Esophagus muscularis mucosa (tissue), 4 donors: ENCODE measurements at regions not wholly inside any gene's neighbourhood (a gene's known extent, or its start where the extent isn't known, plus 50 kb on each side); places are given as distances from the start of the nearest gene placed in this dataset.

ENCODE experiments used
- EP300 ChIP-seq: sonication (generic); formaldehyde crosslinking; IDR thresholded peaks from one replicate; pipeline ENCODE4 v1.6.1; 2017; ENCODE audit warnings: antibody characterized with exemption
- POLR2A ChIP-seq: fragments of 450-650 bp; IDR thresholded peaks from one replicate; pipeline ENCODE4 v1.6.1; 2017; ENCODE audit warnings: antibody characterized with exemption, moderate library complexity, mild to moderate bottlenecking, low read depth
- POLR2AphosphoS5 ChIP-seq, 2 donors: sonication (generic); formaldehyde crosslinking; IDR thresholded peaks; one replicate each; pipeline ENCODE4 v1.6.1; 2017; ENCODE audit warnings: antibody characterized with exemption in 2 of 2
- TF ChIP-seq, protein P1 (sequence below), 3 experiments: fragments of 200-600 bp in 2 of 3; fragments of 450-650 bp in 1 of 3; sonication (generic) in 2 of 3; IDR thresholded peaks; one replicate each; pipeline ENCODE4 v1.5.1; 2017 to 2019; ENCODE audit warnings: antibody characterized with exemption in 3 of 3, mild to moderate bottlenecking in 2 of 3, moderate library complexity in 1 of 3

- TF ChIP-seq, protein P1, sequence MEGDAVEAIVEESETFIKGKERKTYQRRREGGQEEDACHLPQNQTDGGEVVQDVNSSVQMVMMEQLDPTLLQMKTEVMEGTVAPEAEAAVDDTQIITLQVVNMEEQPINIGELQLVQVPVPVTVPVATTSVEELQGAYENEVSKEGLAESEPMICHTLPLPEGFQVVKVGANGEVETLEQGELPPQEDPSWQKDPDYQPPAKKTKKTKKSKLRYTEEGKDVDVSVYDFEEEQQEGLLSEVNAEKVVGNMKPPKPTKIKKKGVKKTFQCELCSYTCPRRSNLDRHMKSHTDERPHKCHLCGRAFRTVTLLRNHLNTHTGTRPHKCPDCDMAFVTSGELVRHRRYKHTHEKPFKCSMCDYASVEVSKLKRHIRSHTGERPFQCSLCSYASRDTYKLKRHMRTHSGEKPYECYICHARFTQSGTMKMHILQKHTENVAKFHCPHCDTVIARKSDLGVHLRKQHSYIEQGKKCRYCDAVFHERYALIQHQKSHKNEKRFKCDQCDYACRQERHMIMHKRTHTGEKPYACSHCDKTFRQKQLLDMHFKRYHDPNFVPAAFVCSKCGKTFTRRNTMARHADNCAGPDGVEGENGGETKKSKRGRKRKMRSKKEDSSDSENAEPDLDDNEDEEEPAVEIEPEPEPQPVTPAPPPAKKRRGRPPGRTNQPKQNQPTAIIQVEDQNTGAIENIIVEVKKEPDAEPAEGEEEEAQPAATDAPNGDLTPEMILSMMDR (IDR thresholded peaks at IDR 0.05): no peak
- TF ChIP-seq POLR2AphosphoS5 (IDR thresholded peaks at IDR 0.05): no peak
- no peak for TF ChIP-seq POLR2A
- no peak for TF ChIP-seq EP300
These were observed 315.3 kb upstream of the DUSP10 start for GRCh38 chr1:222057162-222057561.
